IPS-18c (cell line): ENCODE measurements at regions not wholly inside any gene's neighbourhood (a gene's known extent, or its start where the extent isn't known, plus 50 kb on each side); places are given as distances from the start of the nearest gene placed in this dataset.

Experiments
- H3K4me3 ChIP-seq: 2 replicates; pipeline ENCODE4 v1.7.0; 2013; ENCODE audit warnings: low read depth, mild to moderate bottlenecking, low read length, moderate library complexity; ENCODE audit not compliant: insufficient read depth
- H3K9me3 ChIP-seq: one replicate; pipeline ENCODE4 v1.6.1; 2013; ENCODE audit warnings: mild to moderate bottlenecking, low read length, moderate library complexity; ENCODE audit not compliant: control insufficient read depth, insufficient read depth

- H3K4me3 ChIP-seq, result no peak overlapping the region
- H3K9me3 ChIP-seq, result no peaks in the 10 kb centered on the region
Observed at GRCh38 chr4:179585761-179586160, 2143.5 kb upstream of the AGA start.

GRCh38 chr4:179586460-179586859 lies 2144.2 kb upstream of the AGA start:
- H3K4me3 ChIP-seq, result no peak overlapping the region
- no peaks in the 10 kb centered on the region for H3K9me3 ChIP-seq

- Histone ChIP-seq H3K9me3 (no peaks in the 10 kb centered on the region), H3K4me3 (no peak overlapping the region)
Observed at GRCh38 chr4:179595671-179596410, 2153.6 kb upstream of the AGA start.

- Histone ChIP-seq H3K9me3 (no peaks in the 10 kb centered on the region), H3K4me3 (no peak overlapping the region)
Observed at GRCh38 chr4:179596621-179597020, 2154.4 kb upstream of the AGA start.

GRCh38 chr4:179597301-179597700 lies 2155.1 kb upstream of the AGA start:
- H3K4me3 ChIP-seq, result no peak overlapping the region
- H3K9me3 ChIP-seq, result no peaks in the 10 kb centered on the region

- no peak overlapping the region for H3K4me3 ChIP-seq
- no peaks in the 10 kb centered on the region for H3K9me3 ChIP-seq
Observed at GRCh38 chr4:179601671-179602070, 2159.4 kb upstream of the AGA start.

- Histone ChIP-seq H3K9me3 (no peaks in the 10 kb centered on the region), H3K4me3 (no peak overlapping the region)
Observed at GRCh38 chr4:179605196-179605595, 2163.0 kb upstream of the AGA start.

GRCh38 chr4:179607003-179607402 lies 2164.8 kb upstream of the AGA start:
- Histone ChIP-seq H3K4me3 (no peak overlapping the region), H3K9me3 (no peaks in the 10 kb centered on the region)

GRCh38 chr4:179615704-179616103 lies 2173.5 kb upstream of the AGA start:
- Histone ChIP-seq H3K4me3 (no peak overlapping the region), H3K9me3 (no peaks in the 10 kb centered on the region)

GRCh38 chr4:179618966-179619365 lies 2176.7 kb upstream of the AGA start:
- Histone ChIP-seq H3K4me3 (no peak overlapping the region), H3K9me3 (no peaks in the 10 kb centered on the region)

GRCh38 chr4:179624768-179625181 lies 2182.5 kb upstream of the AGA start:
- H3K9me3 ChIP-seq, result no peaks in the 10 kb centered on the region

GRCh38 chr4:179625406-179625805 lies 2183.2 kb upstream of the AGA start:
- no peak overlapping the region for H3K4me3 ChIP-seq

More at GRCh38 chr4:179624768-179625181, 2182.5 kb upstream of the AGA start:
- no peak overlapping the region for H3K4me3 ChIP-seq

GRCh38 chr4:179626687-179627086 lies 2184.4 kb upstream of the AGA start:
- Histone ChIP-seq H3K4me3 (no peak overlapping the region), H3K9me3 (no peaks in the 10 kb centered on the region)

More at GRCh38 chr4:179625406-179625805, 2183.2 kb upstream of the AGA start:
- H3K9me3 ChIP-seq, result no peaks in the 10 kb centered on the region

- Histone ChIP-seq H3K4me3 (no peak overlapping the region), H3K9me3 (no peaks in the 10 kb centered on the region)
Observed at GRCh38 chr4:179631321-179631720, 2189.1 kb upstream of the AGA start.

- no peak overlapping the region for H3K4me3 ChIP-seq
- H3K9me3 ChIP-seq, result no peaks in the 10 kb centered on the region
Observed at GRCh38 chr4:179634862-179635261, 2192.6 kb upstream of the AGA start.

- Histone ChIP-seq H3K9me3 (no peaks in the 10 kb centered on the region), H3K4me3 (no peak overlapping the region)
Observed at GRCh38 chr4:179662522-179662921, 2220.3 kb upstream of the AGA start.

- no peaks in the 10 kb centered on the region for H3K9me3 ChIP-seq
- no peak overlapping the region for H3K4me3 ChIP-seq
Observed at GRCh38 chr4:179663641-179664429, 2221.6 kb upstream of the AGA start.

GRCh38 chr4:179664430-179665027 lies 2222.3 kb upstream of the AGA start:
- Histone ChIP-seq H3K9me3 (no peaks in the 10 kb centered on the region), H3K4me3 (no peak overlapping the region)
